ENCODE measurements at regions not wholly inside any gene's neighbourhood (a gene's known extent, or its start where the extent isn't known, plus 50 kb on each side); places are given as distances from the start of the nearest gene placed in this dataset.
"Not testable (repeated sequence)": the region's sequence is repeated elsewhere in the genome, so short reads cannot be mapped to it uniquely, and the experiment has no call there.

DNA sequence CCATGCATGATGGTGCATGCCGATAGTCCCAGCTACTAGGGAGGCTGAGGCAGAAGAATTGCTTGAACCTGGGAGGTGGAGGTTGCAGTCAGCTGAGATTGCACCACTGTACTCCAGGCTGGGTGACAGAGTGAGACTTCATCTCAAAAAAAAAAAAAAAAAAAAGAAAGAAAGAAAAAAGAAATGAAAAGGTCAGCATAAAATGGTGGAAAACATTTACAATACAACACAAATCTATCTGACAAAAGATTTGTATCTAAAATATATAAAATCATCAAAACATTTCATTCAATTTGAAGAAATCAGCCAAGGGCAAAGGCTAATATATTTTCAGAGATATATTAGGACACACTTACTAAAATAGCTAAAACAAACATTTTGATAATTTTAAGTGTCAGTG is 683.7 kb downstream of the DACH1 start:
- dilution Hi-C loops (cut with MboI; ENCODE audit: extremely low pct_ligation_motif_present, low sequenced_read_pairs); H3K27me3 ChIP-seq (ENCODE audit: control insufficient read depth in 2 of 2, insufficient read depth in 2 of 2, low read length in 2 of 2); intact Hi-C loops (cut with micrococcal nuclease); H3K36me3 ChIP-seq (ENCODE audit: control insufficient read depth in 2 of 2, extremely low read depth in 1 of 2, insufficient read depth in 2 of 2, low read length in 2 of 2); DNase-seq (ENCODE audit: low read depth, low spot score); FAIRE-seq; H3K9ac ChIP-seq (replicated peaks; ENCODE audit: extremely low read depth, insufficient read depth, low read length); H2AFZ ChIP-seq (ENCODE audit: low read depth, low read length); H3K79me2 ChIP-seq (ENCODE audit: control insufficient read depth, insufficient read depth, low read length); H3K4me2 ChIP-seq (ENCODE audit: insufficient read depth, low read length); H3K9me3 ChIP-seq (replicated peaks; ENCODE audit: control insufficient read depth, insufficient read depth, low read length); H4K20me1 ChIP-seq (replicated peaks; ENCODE audit: control insufficient read depth, extremely low read depth, insufficient read depth, low read length); H3K4me1 ChIP-seq (ENCODE audit: control insufficient read depth, extremely low read depth, insufficient read depth, low read length); H3K4me3 ChIP-seq (replicated peaks in 1 of 3; ENCODE audit: insufficient read depth in 1 of 3, low read depth in 1 of 3, low read length in 3 of 3); H3K9me1 ChIP-seq (replicated peaks; ENCODE audit: control insufficient read depth, extremely low read depth, insufficient read depth, low read length); H3K27ac ChIP-seq (ENCODE audit: insufficient read depth, low read depth, low read length); BruUV-seq (replicated peaks): not testable (repeated sequence)
- ChIA-PET CTCF (interaction anchor here (0.6 to 1.0 kb wide), 4 partner anchors 11 to 662 kb away, joined by 3 to 4 read pairs (median 4); no protein-coding TSS in a partner anchor), POLR2A (interaction anchor here (0.6 kb wide), 1 partner anchor 732 kb away, joined by 4 read pairs; no protein-coding TSS in a partner anchor)

DNA sequence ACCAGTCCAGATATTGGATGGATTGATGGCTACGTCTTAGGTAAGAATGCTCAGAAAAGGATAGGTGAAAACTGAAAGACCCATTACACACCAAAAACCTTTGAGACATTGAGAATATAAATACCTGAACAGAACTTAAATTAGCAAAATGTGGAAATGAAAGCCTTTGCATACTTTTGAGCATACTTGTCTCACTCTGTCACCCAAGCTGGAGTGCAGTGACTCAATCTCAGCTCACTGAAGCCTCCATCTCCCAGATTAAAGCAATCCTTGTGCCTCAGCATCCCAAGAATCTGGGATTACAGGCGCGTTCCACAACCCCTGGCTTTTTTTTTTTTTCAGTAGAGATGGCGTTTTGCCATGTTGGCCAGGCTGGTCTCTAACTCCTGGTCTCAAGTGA is 695.3 kb downstream of the DACH1 start:
- no peaks in the 10 kb centered on the region for H3K9me3 ChIP-seq (replicated peaks; ENCODE audit: control insufficient read depth, insufficient read depth, low read length)
- intact Hi-C loops (cut with micrococcal nuclease) = no loop called here
- H3K4me3 ChIP-seq (replicated peaks in 1 of 3; ENCODE audit: insufficient read depth in 1 of 3, low read depth in 1 of 3, low read length in 3 of 3) = no peak overlapping the region
- no peaks in the 10 kb centered on the region for H3K36me3 ChIP-seq (ENCODE audit: control insufficient read depth in 2 of 2, extremely low read depth in 1 of 2, insufficient read depth in 2 of 2, low read length in 2 of 2)
- ChIA-PET CTCF (interaction anchor here (0.7 kb wide), 2 partner anchors 12 to 310 kb away, joined by 3 read pairs; no protein-coding TSS in a partner anchor), POLR2A (no interaction called here)
- no peak for DNase-seq (ENCODE audit: low read depth, low spot score)
- no peaks in the 10 kb centered on the region for H4K20me1 ChIP-seq (replicated peaks; ENCODE audit: control insufficient read depth, extremely low read depth, insufficient read depth, low read length)
- no peak overlapping the region for H3K9ac ChIP-seq (replicated peaks; ENCODE audit: extremely low read depth, insufficient read depth, low read length)
- no TSS peak for BruUV-seq (replicated peaks)
- no peak for TF ChIP-seq POLR2A (IDR thresholded peaks at IDR 0.05; ENCODE audit: low read depth, low read length)
- no peak for TF ChIP-seq EZH2 (IDR thresholded peaks at IDR 0.05; ENCODE audit: borderline replicate concordance, low read depth, low read length, severe bottlenecking)
- TF ChIP-seq MYC (IDR thresholded peaks at IDR 0.05; ENCODE audit: low read depth, low read length) = no peak
- TF ChIP-seq GATA2 (IDR thresholded peaks at IDR 0.05; ENCODE audit: insufficient read depth, insufficient read length, low read depth, low read length) = no peak
- TF ChIP-seq POLR2AphosphoS5 (IDR thresholded peaks at IDR 0.05; ENCODE audit: insufficient read depth, low read depth, low read length) = no peak
- TF ChIP-seq, protein P1, sequence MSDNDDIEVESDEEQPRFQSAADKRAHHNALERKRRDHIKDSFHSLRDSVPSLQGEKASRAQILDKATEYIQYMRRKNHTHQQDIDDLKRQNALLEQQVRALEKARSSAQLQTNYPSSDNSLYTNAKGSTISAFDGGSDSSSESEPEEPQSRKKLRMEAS (IDR thresholded peaks at IDR 0.05; ENCODE audit: insufficient read depth, insufficient read length) = no peak
- TF ChIP-seq, protein P2, sequence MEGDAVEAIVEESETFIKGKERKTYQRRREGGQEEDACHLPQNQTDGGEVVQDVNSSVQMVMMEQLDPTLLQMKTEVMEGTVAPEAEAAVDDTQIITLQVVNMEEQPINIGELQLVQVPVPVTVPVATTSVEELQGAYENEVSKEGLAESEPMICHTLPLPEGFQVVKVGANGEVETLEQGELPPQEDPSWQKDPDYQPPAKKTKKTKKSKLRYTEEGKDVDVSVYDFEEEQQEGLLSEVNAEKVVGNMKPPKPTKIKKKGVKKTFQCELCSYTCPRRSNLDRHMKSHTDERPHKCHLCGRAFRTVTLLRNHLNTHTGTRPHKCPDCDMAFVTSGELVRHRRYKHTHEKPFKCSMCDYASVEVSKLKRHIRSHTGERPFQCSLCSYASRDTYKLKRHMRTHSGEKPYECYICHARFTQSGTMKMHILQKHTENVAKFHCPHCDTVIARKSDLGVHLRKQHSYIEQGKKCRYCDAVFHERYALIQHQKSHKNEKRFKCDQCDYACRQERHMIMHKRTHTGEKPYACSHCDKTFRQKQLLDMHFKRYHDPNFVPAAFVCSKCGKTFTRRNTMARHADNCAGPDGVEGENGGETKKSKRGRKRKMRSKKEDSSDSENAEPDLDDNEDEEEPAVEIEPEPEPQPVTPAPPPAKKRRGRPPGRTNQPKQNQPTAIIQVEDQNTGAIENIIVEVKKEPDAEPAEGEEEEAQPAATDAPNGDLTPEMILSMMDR (IDR thresholded peaks at IDR 0.05; ENCODE audit: extremely low read depth in 1 of 2, insufficient read depth in 1 of 2, low read depth in 1 of 2, low read length in 2 of 2) = no peak
- TF ChIP-seq JUN (IDR thresholded peaks at IDR 0.05; ENCODE audit: borderline replicate concordance, insufficient read depth, insufficient read length, low read depth) = no peak
- no peak for TF ChIP-seq FOS (IDR thresholded peaks at IDR 0.05; ENCODE audit: borderline replicate concordance, insufficient read depth, low read length)
- H3K27me3 ChIP-seq (ENCODE audit: control insufficient read depth in 2 of 2, insufficient read depth in 2 of 2, low read length in 2 of 2) = no peaks in the 10 kb centered on the region
- dilution Hi-C loops (cut with MboI; ENCODE audit: extremely low pct_ligation_motif_present, low sequenced_read_pairs) = no loop called here
- H3K79me2 ChIP-seq (ENCODE audit: control insufficient read depth, insufficient read depth, low read length) = no peaks in the 10 kb centered on the region
- H3K27ac ChIP-seq (ENCODE audit: insufficient read depth, low read depth, low read length) = no peak overlapping the region
- no peak for FAIRE-seq
- H3K9me1 ChIP-seq (replicated peaks; ENCODE audit: control insufficient read depth, extremely low read depth, insufficient read depth, low read length) = no peaks in the 10 kb centered on the region
- no peaks in the 10 kb centered on the region for H3K4me1 ChIP-seq (ENCODE audit: control insufficient read depth, extremely low read depth, insufficient read depth, low read length)
- no peak overlapping the region for H2AFZ ChIP-seq (ENCODE audit: low read depth, low read length)
- no peak overlapping the region for H3K4me2 ChIP-seq (ENCODE audit: insufficient read depth, low read length)
